ENCODE measurements at regions not wholly inside any gene's neighbourhood (a gene's known extent, or its start where the extent isn't known, plus 50 kb on each side); places are given as distances from the start of the nearest gene placed in this dataset.
A peak's percentile ranks its signal among the peaks of the same experiment; 100 is the strongest.

GRCh38 chr2:129061069-129061768 lies 742.6 kb upstream of the HS6ST1 start:
- 87% methylated on average over 5 of the region's 5 CpGs for WGBS (ENCODE audit: insufficient coverage)

DNA sequence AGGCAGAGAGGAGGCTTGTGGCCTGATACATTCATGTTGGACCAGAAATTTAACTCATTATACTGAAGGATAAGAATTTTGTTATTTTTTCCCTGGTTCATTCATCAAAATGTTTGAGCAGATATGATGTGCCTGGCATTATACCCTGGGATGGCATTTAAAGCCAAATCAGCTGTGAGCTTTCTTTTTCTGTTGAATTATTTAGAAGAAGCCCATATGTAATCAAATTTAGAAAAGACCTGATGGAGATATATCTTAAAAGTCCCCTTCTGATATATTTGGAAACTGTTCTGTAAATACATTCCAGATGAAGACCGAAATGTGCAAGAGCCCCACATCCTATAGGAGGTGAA lies 743.1 kb upstream of the HS6ST1 start:
- CTCF ChIA-PET: interaction anchor here (1.3 kb wide), 1 partner anchor 12 kb away, joined by 3 read pairs; no protein-coding TSS in a partner anchor
- no peaks in the 10 kb centered on the region for H3K27me3 ChIP-seq (replicated peaks in 2 of 5; ENCODE audit: control insufficient read depth in 4 of 5, insufficient read depth in 5 of 5, low read length in 4 of 5)
- H3K36me3 ChIP-seq (ENCODE audit: control insufficient read depth in 4 of 4, insufficient read depth in 4 of 4, low read length in 3 of 4): no peaks in the 10 kb centered on the region
- POLR2A ChIA-PET: no interaction called here
- no peaks in the 10 kb centered on the region for H3K9me3 ChIP-seq (ENCODE audit: control extremely low read depth in 1 of 5, control insufficient read depth in 4 of 5, insufficient read depth in 2 of 5, low read depth in 1 of 5, low read length in 4 of 5)
- H3K4me1 ChIP-seq (ENCODE audit: control extremely low read depth in 1 of 4, control insufficient read depth in 4 of 4, insufficient read depth in 4 of 4, low read length in 3 of 4): no peaks in the 10 kb centered on the region
- 100% methylated on average over 1 of the region's 1 CpG for WGBS (ENCODE audit: insufficient coverage)
- no peak for DNase-seq
- H3K4me3 ChIP-seq (ENCODE audit: control insufficient read depth in 1 of 7, extremely low read depth in 1 of 7, insufficient read depth in 4 of 7, low read depth in 2 of 7, low read length in 6 of 7): no peak overlapping the region
- H3K27ac ChIP-seq (ENCODE audit: insufficient read depth in 1 of 2, low read depth in 1 of 2, low read length in 2 of 2, poor library complexity in 1 of 2, severe bottlenecking in 2 of 2): no peak overlapping the region

More at GRCh38 chr2:129061069-129061768, 742.6 kb upstream of the HS6ST1 start:
- peak; percentile 5 to 63 (median 53) for DNase-seq
- Histone ChIP-seq H3K9me3 (ENCODE audit: control extremely low read depth in 1 of 5, control insufficient read depth in 4 of 5, insufficient read depth in 2 of 5, low read depth in 1 of 5, low read length in 4 of 5) (no peaks in the 10 kb centered on the region), H3K27me3 (replicated peaks in 2 of 5; ENCODE audit: control insufficient read depth in 4 of 5, insufficient read depth in 5 of 5, low read length in 4 of 5) (no peaks in the 10 kb centered on the region), H3K36me3 (ENCODE audit: control insufficient read depth in 4 of 4, insufficient read depth in 4 of 4, low read length in 3 of 4) (no peaks in the 10 kb centered on the region), H3K27ac (ENCODE audit: insufficient read depth in 1 of 2, low read depth in 1 of 2, low read length in 2 of 2, poor library complexity in 1 of 2, severe bottlenecking in 2 of 2) (no peak overlapping the region), H3K4me3 (ENCODE audit: control insufficient read depth in 1 of 7, extremely low read depth in 1 of 7, insufficient read depth in 4 of 7, low read depth in 2 of 7, low read length in 6 of 7) (no peak overlapping the region), H3K4me1 (ENCODE audit: control extremely low read depth in 1 of 4, control insufficient read depth in 4 of 4, insufficient read depth in 4 of 4, low read length in 3 of 4) (no peaks in the 10 kb centered on the region)
- POLR2A ChIA-PET: no interaction called here
- CTCF ChIA-PET: interaction anchor here (1.3 kb wide), 1 partner anchor 13 kb away, joined by 3 read pairs; no protein-coding TSS in a partner anchor

DNA sequence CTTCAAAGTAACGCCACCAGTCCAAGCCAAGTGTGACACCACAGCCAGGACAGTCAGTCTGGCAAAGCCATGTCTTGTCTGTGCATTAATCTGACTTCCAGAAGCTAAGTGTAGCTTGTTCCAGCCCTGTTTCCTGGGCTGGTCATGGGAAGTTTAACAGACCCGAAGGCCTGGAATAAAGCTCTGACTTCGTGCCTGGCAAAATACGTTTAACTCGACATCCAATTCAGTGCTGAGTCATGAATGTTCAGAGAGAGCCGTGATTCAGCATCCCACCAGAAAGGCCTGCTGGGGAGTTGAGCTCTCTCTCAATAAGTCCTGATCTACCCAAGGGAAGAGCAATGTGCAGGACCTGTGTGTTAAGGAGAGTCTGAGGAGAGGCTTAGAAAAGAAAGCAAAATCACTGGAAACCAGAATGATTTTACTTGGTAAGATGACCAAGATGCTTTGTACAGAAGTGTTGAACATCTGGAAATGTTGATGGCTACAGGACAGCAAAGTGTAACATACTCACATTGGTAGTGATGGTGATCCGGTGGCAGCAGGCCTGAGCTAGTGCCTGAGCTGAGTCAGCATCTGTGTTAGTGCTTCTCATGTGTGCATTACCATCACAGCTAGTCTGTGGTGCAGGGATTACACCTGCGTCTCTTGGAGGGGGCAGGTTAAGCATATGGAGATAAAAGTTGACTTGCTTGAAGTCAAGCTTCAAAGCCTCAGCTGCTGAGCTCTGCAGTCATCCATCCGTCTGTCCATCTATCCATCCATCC lies 743.7 kb upstream of the HS6ST1 start:
- H3K4me3 ChIP-seq (ENCODE audit: control insufficient read depth in 1 of 7, extremely low read depth in 1 of 7, insufficient read depth in 4 of 7, low read depth in 2 of 7, low read length in 6 of 7): no peak overlapping the region
- H3K9me3 ChIP-seq (ENCODE audit: control extremely low read depth in 1 of 5, control insufficient read depth in 4 of 5, insufficient read depth in 2 of 5, low read depth in 1 of 5, low read length in 4 of 5): no peaks in the 10 kb centered on the region
- H3K4me1 ChIP-seq (ENCODE audit: control extremely low read depth in 1 of 4, control insufficient read depth in 4 of 4, insufficient read depth in 4 of 4, low read length in 3 of 4): no peaks in the 10 kb centered on the region
- CTCF ChIA-PET: interaction anchor here (1.1 to 1.3 kb wide), 2 partner anchors 12 to 467 kb away, joined by 3 read pairs; no protein-coding TSS in a partner anchor
- H3K27ac ChIP-seq (ENCODE audit: insufficient read depth in 1 of 2, low read depth in 1 of 2, low read length in 2 of 2, poor library complexity in 1 of 2, severe bottlenecking in 2 of 2): no peak overlapping the region
- POLR2A ChIA-PET: no interaction called here
- DNase-seq: no peak
- 95% methylated on average over 8 of the region's 9 CpGs for WGBS (ENCODE audit: insufficient coverage)
- H3K36me3 ChIP-seq (ENCODE audit: control insufficient read depth in 4 of 4, insufficient read depth in 4 of 4, low read length in 3 of 4): no peaks in the 10 kb centered on the region
- no peaks in the 10 kb centered on the region for H3K27me3 ChIP-seq (replicated peaks in 2 of 5; ENCODE audit: control insufficient read depth in 4 of 5, insufficient read depth in 5 of 5, low read length in 4 of 5)

DNA sequence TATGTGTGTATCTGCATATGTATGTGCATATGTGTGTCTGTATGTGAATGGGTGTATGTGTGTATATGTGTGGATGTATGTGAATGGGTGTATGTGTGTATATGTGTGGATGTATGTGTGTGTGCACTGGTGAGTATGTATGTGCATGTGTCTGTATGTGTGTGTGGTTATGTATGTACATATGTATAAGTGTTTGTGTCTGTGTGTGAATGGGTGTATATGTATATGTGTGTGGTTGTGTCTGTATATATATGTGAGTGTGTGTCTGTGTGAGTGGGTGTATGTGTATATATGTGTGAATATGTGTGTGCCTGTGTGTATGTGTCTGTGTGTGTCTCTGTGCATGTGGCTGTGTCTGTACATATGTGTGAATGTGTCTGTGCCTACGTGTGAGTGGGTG lies 748.4 kb upstream of the HS6ST1 start:
- H3K4me3 ChIP-seq (ENCODE audit: control insufficient read depth in 1 of 7, extremely low read depth in 1 of 7, insufficient read depth in 4 of 7, low read depth in 2 of 7, low read length in 6 of 7): no peak overlapping the region
- H3K36me3 ChIP-seq (ENCODE audit: control insufficient read depth in 4 of 4, insufficient read depth in 4 of 4, low read length in 3 of 4): no peaks in the 10 kb centered on the region
- DNase-seq: no peak
- CTCF ChIA-PET: no interaction called here
- no peaks in the 10 kb centered on the region for H3K9me3 ChIP-seq (ENCODE audit: control extremely low read depth in 1 of 5, control insufficient read depth in 4 of 5, insufficient read depth in 2 of 5, low read depth in 1 of 5, low read length in 4 of 5)
- H3K4me1 ChIP-seq (ENCODE audit: control extremely low read depth in 1 of 4, control insufficient read depth in 4 of 4, insufficient read depth in 4 of 4, low read length in 3 of 4): no peaks in the 10 kb centered on the region
- WGBS (ENCODE audit: insufficient coverage): no CpG with 5 or more reads among the region's 1 CpG
- POLR2A ChIA-PET: no interaction called here
- peaks cover 0 to 3% (median 0%) of the 10 kb centered on the region in 5 experiments for H3K27me3 ChIP-seq (replicated peaks in 2 of 5; ENCODE audit: control insufficient read depth in 4 of 5, insufficient read depth in 5 of 5, low read length in 4 of 5)
- H3K27ac ChIP-seq (ENCODE audit: insufficient read depth in 1 of 2, low read depth in 1 of 2, low read length in 2 of 2, poor library complexity in 1 of 2, severe bottlenecking in 2 of 2): no peak overlapping the region

GRCh38 chr2:129067953-129068352 lies 749.3 kb upstream of the HS6ST1 start:
- H3K4me1 ChIP-seq (ENCODE audit: control extremely low read depth in 1 of 4, control insufficient read depth in 4 of 4, insufficient read depth in 4 of 4, low read length in 3 of 4): no peaks in the 10 kb centered on the region
- ChIA-PET CTCF (no interaction called here), POLR2A (no interaction called here)
- peaks cover 0 to 3% (median 0%) of the 10 kb centered on the region in 5 experiments for H3K27me3 ChIP-seq (replicated peaks in 2 of 5; ENCODE audit: control insufficient read depth in 4 of 5, insufficient read depth in 5 of 5, low read length in 4 of 5)
- H3K36me3 ChIP-seq (ENCODE audit: control insufficient read depth in 4 of 4, insufficient read depth in 4 of 4, low read length in 3 of 4): no peaks in the 10 kb centered on the region
- H3K9me3 ChIP-seq (ENCODE audit: control extremely low read depth in 1 of 5, control insufficient read depth in 4 of 5, insufficient read depth in 2 of 5, low read depth in 1 of 5, low read length in 4 of 5): no peaks in the 10 kb centered on the region
- no peak overlapping the region for H3K27ac ChIP-seq (ENCODE audit: insufficient read depth in 1 of 2, low read depth in 1 of 2, low read length in 2 of 2, poor library complexity in 1 of 2, severe bottlenecking in 2 of 2)
- DNase-seq: no peak
- no peak overlapping the region for H3K4me3 ChIP-seq (ENCODE audit: control insufficient read depth in 1 of 7, extremely low read depth in 1 of 7, insufficient read depth in 4 of 7, low read depth in 2 of 7, low read length in 6 of 7)
- 100% methylated on average over 1 of the region's 3 CpGs for WGBS (ENCODE audit: insufficient coverage)

DNA sequence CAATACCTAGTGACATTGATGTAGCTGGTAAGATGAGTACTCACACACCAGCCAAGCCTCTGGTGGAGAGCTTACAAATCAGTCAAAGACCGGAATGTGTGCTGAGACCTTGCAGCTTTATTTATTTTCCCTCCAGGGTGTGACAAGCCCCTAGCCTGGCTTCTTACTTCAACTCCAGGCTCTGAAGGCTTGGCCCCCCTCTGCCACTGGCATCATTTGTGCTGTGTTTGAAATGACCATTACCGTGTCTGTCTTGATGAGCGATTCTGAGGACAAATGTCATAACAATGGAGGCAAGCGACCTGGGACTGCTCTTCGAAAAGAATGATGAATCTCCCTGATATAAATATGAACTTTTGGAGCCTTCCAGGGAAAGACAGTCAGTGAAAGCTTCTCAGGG lies 749.9 kb upstream of the HS6ST1 start:
- CTCF ChIA-PET: no interaction called here

DNA sequence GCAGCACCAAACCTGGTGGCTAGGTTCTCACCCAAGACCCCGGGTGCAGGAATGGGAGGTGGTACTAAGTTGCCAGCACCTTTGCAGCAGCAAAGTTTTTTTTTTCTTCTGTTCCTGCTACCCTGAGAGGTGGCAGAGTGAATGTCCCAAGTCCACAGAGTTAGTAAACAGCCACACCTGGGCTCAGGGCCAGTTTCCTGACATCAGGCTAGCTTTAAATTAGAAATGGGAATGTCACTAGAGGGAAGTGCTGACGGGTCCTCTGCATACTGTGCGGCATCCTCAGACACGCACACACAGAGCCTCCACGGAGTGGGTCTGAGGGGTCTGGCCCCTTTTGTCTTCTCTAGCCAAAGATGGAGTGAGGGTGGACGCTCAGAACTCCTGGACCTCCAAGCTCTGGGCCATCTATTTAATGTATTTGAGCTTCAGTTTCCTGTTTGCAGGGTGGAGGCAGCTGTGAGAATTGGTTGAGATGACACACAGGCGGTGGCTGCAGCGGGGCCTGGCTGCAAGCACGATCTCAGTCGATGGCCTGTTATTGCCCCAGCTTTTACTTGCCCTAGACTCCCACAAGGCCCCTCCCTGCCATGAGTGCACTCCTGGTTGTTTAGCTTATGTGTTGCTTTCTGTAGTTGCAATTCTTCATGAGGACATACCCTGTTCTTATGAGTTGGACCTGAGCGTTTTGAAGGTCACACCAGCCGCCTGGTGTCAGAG lies 751.4 kb upstream of the HS6ST1 start:
- POLR2A ChIA-PET: no interaction called here
- WGBS (ENCODE audit: insufficient coverage): 98% methylated on average over 10 of the region's 12 CpGs
- CTCF ChIA-PET: no interaction called here
- DNase-seq: no peak
- H3K4me3 ChIP-seq (ENCODE audit: control insufficient read depth in 1 of 7, extremely low read depth in 1 of 7, insufficient read depth in 4 of 7, low read depth in 2 of 7, low read length in 6 of 7): no peak overlapping the region
- no peaks in the 10 kb centered on the region for H3K4me1 ChIP-seq (ENCODE audit: control extremely low read depth in 1 of 4, control insufficient read depth in 4 of 4, insufficient read depth in 4 of 4, low read length in 3 of 4)
- H3K27ac ChIP-seq (ENCODE audit: insufficient read depth in 1 of 2, low read depth in 1 of 2, low read length in 2 of 2, poor library complexity in 1 of 2, severe bottlenecking in 2 of 2): no peak overlapping the region
- no peaks in the 10 kb centered on the region for H3K9me3 ChIP-seq (ENCODE audit: control extremely low read depth in 1 of 5, control insufficient read depth in 4 of 5, insufficient read depth in 2 of 5, low read depth in 1 of 5, low read length in 4 of 5)
- H3K36me3 ChIP-seq (ENCODE audit: control insufficient read depth in 4 of 4, insufficient read depth in 4 of 4, low read length in 3 of 4): no peaks in the 10 kb centered on the region
- peaks cover 0 to 3% (median 0%) of the 10 kb centered on the region in 5 experiments for H3K27me3 ChIP-seq (replicated peaks in 2 of 5; ENCODE audit: control insufficient read depth in 4 of 5, insufficient read depth in 5 of 5, low read length in 4 of 5)

More for the DNA sequence above, 749.9 kb upstream of the HS6ST1 start:
- no peak for DNase-seq
- no peaks in the 10 kb centered on the region for H3K4me1 ChIP-seq (ENCODE audit: control extremely low read depth in 1 of 4, control insufficient read depth in 4 of 4, insufficient read depth in 4 of 4, low read length in 3 of 4)
- peaks cover 0 to 3% (median 0%) of the 10 kb centered on the region in 5 experiments for H3K27me3 ChIP-seq (replicated peaks in 2 of 5; ENCODE audit: control insufficient read depth in 4 of 5, insufficient read depth in 5 of 5, low read length in 4 of 5)
- no peak overlapping the region for H3K4me3 ChIP-seq (ENCODE audit: control insufficient read depth in 1 of 7, extremely low read depth in 1 of 7, insufficient read depth in 4 of 7, low read depth in 2 of 7, low read length in 6 of 7)
- 91% methylated on average over 5 of the region's 5 CpGs for WGBS (ENCODE audit: insufficient coverage)
- H3K27ac ChIP-seq (ENCODE audit: insufficient read depth in 1 of 2, low read depth in 1 of 2, low read length in 2 of 2, poor library complexity in 1 of 2, severe bottlenecking in 2 of 2): no peak overlapping the region
- no peaks in the 10 kb centered on the region for H3K36me3 ChIP-seq (ENCODE audit: control insufficient read depth in 4 of 4, insufficient read depth in 4 of 4, low read length in 3 of 4)
- POLR2A ChIA-PET: no interaction called here
- no peaks in the 10 kb centered on the region for H3K9me3 ChIP-seq (ENCODE audit: control extremely low read depth in 1 of 5, control insufficient read depth in 4 of 5, insufficient read depth in 2 of 5, low read depth in 1 of 5, low read length in 4 of 5)
